ENCODE measurements at regions not wholly inside any gene's neighbourhood (a gene's known extent, or its start where the extent isn't known, plus 50 kb on each side); places are given as distances from the start of the nearest gene placed in this dataset.

DNA sequence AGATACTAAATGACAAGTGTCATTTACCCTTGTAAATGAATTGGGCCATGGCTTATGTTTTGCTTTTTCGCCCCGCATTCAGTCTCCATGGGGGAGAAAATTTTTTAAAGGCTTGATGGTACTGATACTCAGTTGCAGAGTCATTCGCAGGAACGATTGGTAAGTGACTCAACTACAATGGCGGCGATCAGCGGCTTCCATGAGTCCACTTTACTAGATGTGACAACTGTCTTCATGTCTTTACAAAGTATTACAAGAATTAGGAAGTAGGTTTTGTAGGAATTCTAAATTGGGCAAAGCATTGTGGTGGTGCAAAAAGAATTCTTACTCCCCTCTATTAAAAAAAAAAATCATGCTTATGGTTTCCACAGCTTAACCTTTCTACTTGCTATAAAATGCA is 108.8 kb upstream of the ZEB1 start:
- no peak for TF ChIP-seq ZNF274 (IDR thresholded peaks at IDR 0.05; ENCODE audit: low read depth, low read length)
- TF ChIP-seq, protein P1, sequence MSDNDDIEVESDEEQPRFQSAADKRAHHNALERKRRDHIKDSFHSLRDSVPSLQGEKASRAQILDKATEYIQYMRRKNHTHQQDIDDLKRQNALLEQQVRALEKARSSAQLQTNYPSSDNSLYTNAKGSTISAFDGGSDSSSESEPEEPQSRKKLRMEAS (IDR thresholded peaks at IDR 0.05), result no peak
- TF ChIP-seq CEBPB (IDR thresholded peaks at IDR 0.05; ENCODE audit: low read depth), result no peak
- TF ChIP-seq, protein P2, sequence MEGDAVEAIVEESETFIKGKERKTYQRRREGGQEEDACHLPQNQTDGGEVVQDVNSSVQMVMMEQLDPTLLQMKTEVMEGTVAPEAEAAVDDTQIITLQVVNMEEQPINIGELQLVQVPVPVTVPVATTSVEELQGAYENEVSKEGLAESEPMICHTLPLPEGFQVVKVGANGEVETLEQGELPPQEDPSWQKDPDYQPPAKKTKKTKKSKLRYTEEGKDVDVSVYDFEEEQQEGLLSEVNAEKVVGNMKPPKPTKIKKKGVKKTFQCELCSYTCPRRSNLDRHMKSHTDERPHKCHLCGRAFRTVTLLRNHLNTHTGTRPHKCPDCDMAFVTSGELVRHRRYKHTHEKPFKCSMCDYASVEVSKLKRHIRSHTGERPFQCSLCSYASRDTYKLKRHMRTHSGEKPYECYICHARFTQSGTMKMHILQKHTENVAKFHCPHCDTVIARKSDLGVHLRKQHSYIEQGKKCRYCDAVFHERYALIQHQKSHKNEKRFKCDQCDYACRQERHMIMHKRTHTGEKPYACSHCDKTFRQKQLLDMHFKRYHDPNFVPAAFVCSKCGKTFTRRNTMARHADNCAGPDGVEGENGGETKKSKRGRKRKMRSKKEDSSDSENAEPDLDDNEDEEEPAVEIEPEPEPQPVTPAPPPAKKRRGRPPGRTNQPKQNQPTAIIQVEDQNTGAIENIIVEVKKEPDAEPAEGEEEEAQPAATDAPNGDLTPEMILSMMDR (IDR thresholded peaks at IDR 0.05 in 2 of 3, conservative IDR thresholded peaks at IDR 0.05 in 1 of 3; ENCODE audit: borderline replicate concordance in 1 of 3, insufficient read depth in 1 of 3, low read depth in 2 of 3, low read length in 2 of 3), result no peak
- no peak for TF ChIP-seq POLR2AphosphoS5 (IDR thresholded peaks at IDR 0.05; ENCODE audit: low read depth, low read length)
- TF ChIP-seq POLR2A (IDR thresholded peaks at IDR 0.05; ENCODE audit: borderline replicate concordance, extremely low read depth, insufficient read depth, insufficient read length), result no peak
- TF ChIP-seq ELF1 (IDR thresholded peaks at IDR 0.05; ENCODE audit: borderline replicate concordance, low read depth), result no peak
